Activated effector memory CD4-positive, alpha-beta T cell treated with anti-CD3 and anti-CD28 coated beads, Interleukin-2, amount 50 U/mL, for 16 hours (primary cell): ENCODE measurements at regions not wholly inside any gene's neighbourhood (a gene's known extent, or its start where the extent isn't known, plus 50 kb on each side); places are given as distances from the start of the nearest gene placed in this dataset.

Experiments used
- DNase-seq: peaks from one replicate; pipeline ENCODE4 v3.0.0-alpha.2; 2020

DNA sequence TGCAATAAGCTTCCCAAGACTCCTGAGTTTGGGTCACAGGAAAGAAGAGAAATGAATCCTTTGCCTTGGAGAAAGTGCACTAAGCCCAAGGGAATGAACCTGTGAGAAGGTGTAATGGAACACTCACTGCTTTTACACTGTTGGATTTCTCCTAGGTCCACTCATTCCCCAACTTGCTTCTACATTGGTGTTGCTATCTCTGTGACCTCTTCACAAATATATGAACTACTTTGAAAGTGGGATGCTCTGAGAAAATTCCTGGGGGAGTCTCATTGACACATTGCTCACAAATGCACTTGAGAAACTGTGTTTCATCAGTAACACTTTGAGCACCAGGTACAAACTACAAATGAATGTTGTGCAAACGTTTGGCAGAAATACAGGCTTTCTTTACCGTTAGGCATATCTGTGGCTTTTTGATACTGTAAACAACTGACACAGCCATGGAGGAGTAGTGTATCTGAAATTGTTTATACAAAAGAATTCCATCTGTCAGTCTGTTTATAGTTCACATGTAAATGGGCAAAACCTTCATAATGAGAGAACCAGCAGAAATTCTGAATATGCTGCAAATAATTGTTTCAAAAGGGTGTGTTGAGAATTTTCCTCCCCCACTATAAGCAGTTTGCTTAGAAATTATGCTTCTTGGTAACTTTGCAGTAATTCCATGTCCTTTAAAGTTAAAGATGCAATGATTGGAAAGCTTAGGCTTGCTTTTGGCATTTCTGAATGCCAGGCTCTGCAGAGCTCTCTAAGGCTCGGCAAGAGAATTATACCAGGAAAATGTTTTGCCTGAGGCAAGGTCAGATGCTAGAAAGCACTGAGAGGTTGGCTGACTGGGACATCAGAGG lies 348.5 kb upstream of the DDHD1 start:
- no peak for DNase-seq

DNA sequence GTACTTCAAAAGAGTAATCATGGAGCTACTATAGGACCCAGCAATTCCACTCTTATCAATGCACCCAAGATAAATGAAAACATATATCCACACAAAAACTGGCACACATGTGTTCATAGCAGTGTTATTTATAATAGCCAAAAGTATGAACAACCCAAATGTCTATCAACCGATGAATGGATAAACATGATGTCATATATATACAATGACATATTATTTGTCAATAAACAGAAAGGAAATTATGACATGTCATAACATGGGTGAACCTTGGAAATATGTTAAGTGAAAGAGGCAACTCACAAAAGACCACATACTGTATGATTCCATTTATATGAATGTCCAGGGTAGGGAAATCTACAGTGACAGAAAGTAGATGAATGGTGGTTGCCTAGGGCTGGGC lies 347.1 kb upstream of the DDHD1 start:
- no peak for DNase-seq

GRCh38 chr14:53496668-53497067 lies 343.5 kb upstream of the DDHD1 start:
- no peak for DNase-seq

- no peak for DNase-seq
Measured at GRCh38 chr14:53495846-53496343, 342.8 kb upstream of the DDHD1 start.

DNA sequence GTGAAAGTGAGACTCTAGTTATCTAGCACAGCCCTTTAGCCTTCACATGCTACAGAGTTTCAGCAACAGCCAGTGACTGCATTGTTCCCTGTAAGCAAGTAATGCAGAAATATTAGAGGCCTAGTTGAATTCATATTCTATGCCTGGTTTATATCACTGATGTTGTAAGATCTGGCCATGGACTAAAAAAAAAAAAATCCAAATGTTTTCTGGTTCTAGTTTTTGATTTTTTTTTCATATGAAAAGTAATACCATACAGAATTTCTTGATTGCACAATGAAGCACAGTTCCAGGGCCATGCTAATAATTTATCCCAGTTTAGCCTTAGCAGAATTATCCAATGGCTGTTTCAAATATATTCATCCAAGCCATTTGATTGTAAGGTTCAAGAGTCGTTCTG lies 341.5 kb upstream of the DDHD1 start:
- no peak for DNase-seq

GRCh38 chr14:53493860-53494259 lies 340.7 kb upstream of the DDHD1 start:
- no peak for DNase-seq

DNA sequence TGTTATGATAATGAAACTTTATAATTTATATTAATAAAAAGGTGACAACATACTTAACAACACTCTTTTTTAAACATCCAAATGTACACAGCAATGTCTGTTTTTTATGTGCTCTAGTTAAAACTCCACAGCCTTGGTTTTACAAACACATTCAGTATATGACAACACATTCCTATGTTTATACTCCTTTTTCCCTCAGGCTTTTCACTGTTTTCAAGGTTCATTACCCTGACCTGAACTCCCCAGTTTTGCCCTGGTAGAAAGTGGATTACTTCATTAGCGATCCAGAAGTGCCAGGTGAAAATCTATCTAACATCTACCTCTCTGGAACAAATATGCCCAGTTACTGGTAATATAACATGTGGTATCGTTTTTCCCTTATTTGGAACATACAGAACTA lies 340.2 kb upstream of the DDHD1 start:
- no peak for DNase-seq

- DNase-seq: no peak
Measured at GRCh38 chr14:53491884-53492277, 338.8 kb upstream of the DDHD1 start.

- no peak for DNase-seq
Measured at GRCh38 chr14:53491256-53491883, 338.2 kb upstream of the DDHD1 start.

DNA sequence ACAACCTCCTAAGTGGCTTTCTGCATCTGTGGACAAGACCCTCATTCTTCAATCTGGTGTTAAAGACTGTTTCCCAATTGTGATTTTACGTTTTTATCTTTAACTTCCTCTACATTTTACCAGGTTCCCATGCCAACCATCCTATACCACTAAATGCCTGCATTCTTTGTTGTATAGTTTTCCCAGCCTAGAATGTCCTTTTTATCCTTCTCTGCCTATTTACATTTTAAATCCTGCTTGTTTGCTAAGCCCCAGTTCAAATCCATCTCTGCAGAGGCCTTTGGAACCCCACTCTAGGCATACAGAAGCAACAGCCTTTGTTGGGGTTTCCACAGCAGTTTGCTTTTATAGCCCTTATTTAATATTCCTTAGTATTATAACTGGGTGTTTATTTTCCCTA lies 325.1 kb upstream of the DDHD1 start:
- no peak for DNase-seq

- DNase-seq: no peak
Measured at GRCh38 chr14:53473480-53473879, 320.4 kb upstream of the DDHD1 start.

GRCh38 chr14:53472306-53472705 lies 319.2 kb upstream of the DDHD1 start:
- no peak for DNase-seq

GRCh38 chr14:53470351-53471043 lies 317.4 kb upstream of the DDHD1 start:
- DNase-seq: no peak

- DNase-seq: no peak
Measured at GRCh38 chr14:53468876-53469275, 315.8 kb upstream of the DDHD1 start.

DNA sequence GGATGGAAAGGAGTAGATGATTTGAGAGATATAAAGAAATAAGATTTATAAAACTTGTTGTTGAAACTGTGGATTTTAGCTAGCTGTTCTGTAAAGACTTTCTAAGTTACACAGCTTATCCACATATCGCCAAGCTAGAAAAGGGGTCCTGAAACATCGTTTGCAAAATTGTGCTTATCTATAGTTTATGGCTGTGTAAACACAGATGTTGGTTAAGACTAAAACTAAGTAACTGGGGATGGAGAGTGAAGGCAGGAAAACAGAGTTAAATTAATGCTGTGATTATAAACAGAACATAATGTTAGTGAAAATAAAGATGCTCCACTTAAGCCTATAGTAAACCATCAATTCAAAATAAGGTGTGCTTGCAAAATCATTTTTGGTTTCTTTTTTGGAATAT lies 311.3 kb upstream of the DDHD1 start:
- no peak for DNase-seq

DNA sequence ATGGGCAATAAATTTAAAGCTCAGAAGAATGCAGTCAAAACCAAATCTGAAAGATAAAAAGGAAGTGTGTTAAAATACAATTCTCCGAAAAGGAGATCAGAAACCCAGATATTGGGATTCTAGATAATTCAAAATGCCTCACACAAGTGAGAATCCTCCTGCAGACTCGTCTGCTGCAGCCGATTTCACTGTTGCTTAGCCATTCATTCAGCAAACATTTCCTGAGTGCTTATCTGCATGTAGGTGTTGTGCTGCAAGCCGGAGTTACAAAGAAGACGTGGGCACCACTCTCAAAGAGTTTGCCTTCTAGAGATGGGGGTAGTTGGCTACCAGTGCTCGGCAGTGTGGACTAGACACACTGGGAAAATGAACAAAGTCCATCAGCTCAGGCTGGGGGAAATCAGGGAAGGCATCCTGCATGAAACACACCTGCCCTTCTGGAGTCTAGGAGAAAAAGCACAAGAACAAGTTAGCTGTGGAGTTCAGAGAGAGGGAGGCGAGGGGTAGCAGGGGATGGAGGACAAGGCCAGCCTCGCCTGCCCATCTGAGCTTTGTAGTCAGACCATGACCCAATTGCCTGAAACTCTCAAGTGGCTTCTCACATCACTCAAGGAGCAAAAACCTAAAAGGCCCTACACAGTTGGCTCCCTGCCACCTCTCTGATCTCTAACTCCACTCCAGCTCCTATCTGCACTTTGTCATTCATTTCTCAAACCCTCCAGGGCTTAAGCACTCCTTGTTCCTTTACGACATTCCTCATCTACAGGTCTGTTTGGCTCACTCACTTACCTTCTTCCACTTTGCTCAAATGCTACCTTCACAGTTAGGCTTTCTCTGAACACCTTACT lies 310.0 kb upstream of the DDHD1 start:
- no peak for DNase-seq

- DNase-seq: no peak
Measured at GRCh38 chr14:53461858-53462257, 308.7 kb upstream of the DDHD1 start.

GRCh38 chr14:53460544-53460943 lies 307.4 kb upstream of the DDHD1 start:
- DNase-seq: no peak

DNA sequence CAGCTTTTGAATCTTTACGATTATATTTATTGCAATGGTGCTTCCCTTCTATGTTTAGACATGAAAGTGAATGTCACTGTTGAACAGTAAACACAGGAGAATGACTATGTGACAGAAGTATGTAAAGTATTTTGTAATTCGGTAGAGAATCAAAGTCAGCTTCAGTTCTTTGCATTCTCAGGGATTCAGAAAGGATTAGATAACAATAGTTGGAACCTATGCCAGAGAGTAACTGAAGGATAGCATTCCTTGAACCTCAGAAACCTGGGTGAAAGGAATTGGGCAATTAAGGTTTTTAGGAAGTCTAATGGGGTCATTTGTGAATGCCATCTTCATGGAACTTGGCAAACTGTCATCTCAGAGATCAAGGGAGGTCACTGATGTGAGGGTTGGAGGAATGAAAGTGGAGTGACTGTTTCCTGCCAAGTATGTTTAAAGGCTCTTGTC lies 305.3 kb upstream of the DDHD1 start:
- DNase-seq: no peak

DNA sequence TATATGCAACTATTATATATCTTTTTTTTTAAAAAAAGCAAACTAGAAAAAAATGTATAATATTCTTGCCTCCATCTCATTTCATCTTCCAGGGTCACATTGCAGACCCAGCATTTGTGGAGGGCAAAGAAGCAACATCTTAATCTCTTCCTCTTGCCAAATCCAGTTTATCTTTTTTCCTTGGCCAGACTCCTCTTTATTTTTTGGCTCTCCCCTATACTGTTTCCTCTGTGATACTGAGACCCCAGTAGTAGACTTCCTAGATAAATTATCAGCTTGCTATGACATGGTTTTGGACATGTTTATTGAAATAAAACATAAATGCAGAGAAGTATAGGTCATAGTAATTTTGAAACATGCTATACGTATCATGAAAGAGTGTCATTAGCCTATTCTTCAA lies 303.8 kb upstream of the DDHD1 start:
- no peak for DNase-seq

- DNase-seq: no peak
Measured at GRCh38 chr14:53452005-53452673, 299.0 kb upstream of the DDHD1 start.

DNA sequence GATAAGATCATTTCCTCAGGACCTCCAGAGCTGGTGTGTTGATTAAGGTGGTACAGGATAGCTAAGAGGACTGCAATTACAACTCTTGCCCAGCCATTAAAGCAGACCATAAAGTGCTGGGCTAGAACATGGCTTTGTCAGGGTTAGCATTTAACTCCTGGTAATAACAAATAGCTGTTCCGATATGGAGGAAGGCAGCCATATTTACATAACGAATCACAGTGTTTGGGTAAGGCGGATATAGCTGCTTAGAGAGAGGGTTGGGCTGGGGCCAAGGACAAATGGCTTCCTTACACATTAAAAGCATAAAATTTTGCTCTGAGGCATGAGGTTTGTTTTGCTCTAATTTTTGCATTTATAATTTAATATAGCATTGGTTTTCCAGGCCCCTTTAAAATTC lies 297.7 kb upstream of the DDHD1 start:
- no peak for DNase-seq
